Right cardiac atrium (tissue), 5 donors: ENCODE measurements at regions not wholly inside any gene's neighbourhood (a gene's known extent, or its start where the extent isn't known, plus 50 kb on each side); places are given as distances from the start of the nearest gene placed in this dataset.

Source experiments
- ATAC-seq, 2 donors: fragments of 200-7000 bp; cut with Tn5 transposase; one replicate each; pipeline versions ENCODE4 v1.8.0 to v1.9.1; 2020; ENCODE audit warnings: moderate library complexity in 2 of 2, mild to moderate bottlenecking in 1 of 2
- DNase-seq, 3 donors: peaks; one replicate each; pipeline ENCODE4 v3.0.0-alpha.2; 2020
- H3K27ac ChIP-seq: one replicate; pipeline ENCODE4 v1.5.1; 2013; ENCODE audit warnings: mild to moderate bottlenecking, low read length, control low read depth, moderate library complexity
- H3K27me3 ChIP-seq: one replicate; pipeline ENCODE4 v1.6.1; 2013; ENCODE audit not compliant: control insufficient read depth, insufficient read depth
- H3K4me1 ChIP-seq: one replicate; pipeline ENCODE4 v1.6.1; 2013; ENCODE audit warnings: low read length; ENCODE audit not compliant: control insufficient read depth, insufficient read depth
- H3K4me3 ChIP-seq: one replicate; pipeline ENCODE4 v1.5.1; 2013; ENCODE audit warnings: low read length, control low read depth
- H3K9me3 ChIP-seq: one replicate; pipeline ENCODE4 v1.6.1; 2013; ENCODE audit warnings: low read length; ENCODE audit not compliant: control insufficient read depth
- WGBS: extraction: QIAGEN DNeasy Blood & Tissue Kit; methylation state at CpG from one replicate; pipeline ENCODE4 v1.1.7; 2013; 5-methylcytosine and 5-hydroxymethylcytosine counted together
- intact Hi-C, 4 donors: fragments of 100-400 bp; cut with DNase I; formaldehyde crosslinking; loops; one replicate each; pipeline versions ENCODE4 v1.11.0 to v1.14.0; 2022 to 2023
- donor health status: healthy with polysubstance abuse.
- donor health status: DM: no; HTN: yes; CAD: no.
- donor health status: DM: no; HTN: no; CAD: no.
- donor health status: DM: no; HTN: yes; CAD: no; lungs with severe emphysema.
- donor health status: DM: yes; HTN: yes; CAD: no.

- ATAC-seq: peak; percentile 84 to 87
- H3K4me1 ChIP-seq: peaks cover 2% of the 10 kb centered on the region
- H3K27ac ChIP-seq: no peak overlapping the region
Measured at GRCh38 chr12:116346741-116347140, 69.2 kb upstream of the MED13L start.

DNA sequence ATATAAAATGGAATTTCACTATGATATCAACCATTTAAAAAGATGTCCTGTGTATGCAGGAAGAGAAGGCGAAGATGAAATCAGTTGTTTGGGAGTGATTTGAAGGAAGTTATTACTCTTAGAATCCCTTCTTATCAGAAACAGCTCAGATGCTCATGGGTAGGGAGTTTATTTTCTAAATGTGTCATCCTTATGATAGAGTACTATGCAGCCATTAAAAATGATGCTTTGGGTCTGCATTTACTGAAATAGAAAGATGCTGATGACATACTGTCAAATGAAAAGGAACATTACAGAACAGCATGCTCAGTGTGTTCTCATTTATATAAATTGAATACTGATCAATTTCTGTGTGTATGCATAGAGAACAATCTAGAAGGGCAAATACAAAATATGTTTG lies 69.8 kb upstream of the MED13L start:
- DNase-seq (no peak), ATAC-seq (no peak)
- intact Hi-C loops: no loop called here
- 88% methylated on average over 1 of the region's 1 CpG for WGBS
- H3K4me1 ChIP-seq: peaks cover 2% of the 10 kb centered on the region
- H3K9me3 ChIP-seq: no peaks in the 10 kb centered on the region
- H3K27me3 ChIP-seq: no peaks in the 10 kb centered on the region
- H3K27ac ChIP-seq: no peak overlapping the region
- no peak overlapping the region for H3K4me3 ChIP-seq

More at GRCh38 chr12:116346741-116347140, 69.2 kb upstream of the MED13L start:
- H3K9me3 ChIP-seq: no peaks in the 10 kb centered on the region
- no peak overlapping the region for H3K4me3 ChIP-seq
- 25% methylated on average over 4 of the region's 4 CpGs for WGBS
- intact Hi-C loops: no loop called here
- peak in 2 of 3 donors; percentile 34 to 65 for DNase-seq
- H3K27me3 ChIP-seq: no peaks in the 10 kb centered on the region

GRCh38 chr12:116352315-116352835 lies 74.9 kb upstream of the MED13L start:
- Histone ChIP-seq H3K4me3 (no peak overlapping the region), H3K9me3 (no peaks in the 10 kb centered on the region), H3K27me3 (no peaks in the 10 kb centered on the region), H3K4me1 (no peaks in the 10 kb centered on the region), H3K27ac (no peak overlapping the region)
- ATAC-seq (no peak), DNase-seq (no peak)
- 93% methylated on average over 4 of the region's 4 CpGs for WGBS
- intact Hi-C loops: no loop called here

GRCh38 chr12:116353958-116354357 lies 76.5 kb upstream of the MED13L start:
- WGBS: 91% methylated on average over 2 of the region's 2 CpGs
- no peak for DNase-seq
- intact Hi-C loops: no loop called here
- ATAC-seq: no peak
- peaks cover 3% of the 10 kb centered on the region for H3K4me1 ChIP-seq
- H3K4me3 ChIP-seq: no peak overlapping the region
- no peaks in the 10 kb centered on the region for H3K9me3 ChIP-seq
- H3K27ac ChIP-seq: no peak overlapping the region
- H3K27me3 ChIP-seq: no peaks in the 10 kb centered on the region

GRCh38 chr12:116354534-116354933 lies 77.0 kb upstream of the MED13L start:
- Histone ChIP-seq H3K27ac (no peak overlapping the region), H3K4me1 (peaks cover 5% of the 10 kb centered on the region), H3K4me3 (no peak overlapping the region), H3K27me3 (no peaks in the 10 kb centered on the region), H3K9me3 (no peaks in the 10 kb centered on the region)
- 89% methylated on average over 5 of the region's 5 CpGs for WGBS
- intact Hi-C loops: no loop called here
- no peak for DNase-seq
- ATAC-seq: no peak

DNA sequence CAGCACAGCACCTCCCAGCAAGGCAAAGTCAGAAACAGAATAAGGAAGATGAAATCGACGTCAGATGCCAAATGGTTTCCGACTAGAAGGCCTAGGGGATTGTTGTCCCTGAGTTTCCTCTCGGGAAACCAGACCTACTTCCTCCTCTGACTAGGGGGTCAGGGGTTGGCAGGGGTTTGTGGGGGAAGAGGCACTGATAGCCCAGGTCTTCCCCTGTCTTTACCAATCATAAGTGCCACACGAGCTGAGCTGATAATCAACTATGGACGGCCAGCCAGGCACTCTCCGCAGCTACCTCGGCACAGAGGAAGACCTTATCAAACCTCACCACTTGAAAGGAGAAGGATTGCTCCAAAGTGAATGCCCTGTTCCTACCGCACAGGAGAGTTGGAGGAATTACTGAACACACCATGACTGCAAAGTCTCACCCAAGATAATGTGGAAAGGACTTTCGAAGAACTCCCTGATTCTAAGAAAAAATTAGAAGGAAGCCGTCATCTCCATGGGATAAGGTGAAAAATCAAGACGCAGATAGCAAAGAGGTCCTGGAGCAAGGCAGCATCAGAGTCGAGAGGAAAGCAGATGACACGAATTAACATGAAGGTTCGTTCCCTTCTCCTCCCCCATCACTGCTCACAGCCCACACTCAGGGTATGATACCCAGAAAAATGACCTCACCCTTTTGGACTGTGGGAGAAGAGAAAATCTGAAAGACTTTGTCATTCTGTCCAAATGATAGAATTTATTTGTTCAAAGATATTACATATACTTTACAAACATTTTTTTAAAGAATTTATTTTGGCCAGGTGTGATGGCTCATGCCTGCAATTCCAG lies 77.7 kb upstream of the MED13L start:
- Histone ChIP-seq H3K4me3 (no peak overlapping the region), H3K9me3 (no peaks in the 10 kb centered on the region), H3K27me3 (no peaks in the 10 kb centered on the region), H3K4me1 (peaks cover 5% of the 10 kb centered on the region), H3K27ac (no peak overlapping the region)
- intact Hi-C loops: no loop called here
- ATAC-seq: no peak
- 55% methylated on average over 15 of the region's 15 CpGs for WGBS
- no peak for DNase-seq

- Histone ChIP-seq H3K4me1 (peaks cover 5% of the 10 kb centered on the region), H3K4me3 (peak overlapping the region; percentile 43), H3K9me3 (no peaks in the 10 kb centered on the region), H3K27ac (peak overlapping the region; percentile 92), H3K27me3 (no peaks in the 10 kb centered on the region)
- WGBS: 43% methylated on average over 3 of the region's 3 CpGs
- ATAC-seq: no peak
- DNase-seq: no peak
- intact Hi-C loops: no loop called here
Measured at GRCh38 chr12:116358536-116358892, 81.0 kb upstream of the MED13L start.

GRCh38 chr12:116358893-116359761 lies 81.6 kb upstream of the MED13L start:
- intact Hi-C loops: no loop called here
- Histone ChIP-seq H3K9me3 (no peaks in the 10 kb centered on the region), H3K4me1 (peaks cover 5% of the 10 kb centered on the region), H3K27me3 (no peaks in the 10 kb centered on the region), H3K27ac (peak overlapping the region; percentile 92), H3K4me3 (peak overlapping the region; percentile 43)
- ATAC-seq: peak; percentile 96 to 98
- DNase-seq: peak; percentile 95 to 98 (median 96)
- WGBS: 12% methylated on average over 10 of the region's 10 CpGs

GRCh38 chr12:116360579-116361413 lies 83.3 kb upstream of the MED13L start:
- WGBS: 86% methylated on average over 6 of the region's 6 CpGs
- peaks cover 5% of the 10 kb centered on the region for H3K4me1 ChIP-seq
- DNase-seq (no peak), ATAC-seq (no peak)
- no peak overlapping the region for H3K4me3 ChIP-seq
- H3K9me3 ChIP-seq: no peaks in the 10 kb centered on the region
- intact Hi-C loops: no loop called here
- no peak overlapping the region for H3K27ac ChIP-seq
- H3K27me3 ChIP-seq: no peaks in the 10 kb centered on the region

DNA sequence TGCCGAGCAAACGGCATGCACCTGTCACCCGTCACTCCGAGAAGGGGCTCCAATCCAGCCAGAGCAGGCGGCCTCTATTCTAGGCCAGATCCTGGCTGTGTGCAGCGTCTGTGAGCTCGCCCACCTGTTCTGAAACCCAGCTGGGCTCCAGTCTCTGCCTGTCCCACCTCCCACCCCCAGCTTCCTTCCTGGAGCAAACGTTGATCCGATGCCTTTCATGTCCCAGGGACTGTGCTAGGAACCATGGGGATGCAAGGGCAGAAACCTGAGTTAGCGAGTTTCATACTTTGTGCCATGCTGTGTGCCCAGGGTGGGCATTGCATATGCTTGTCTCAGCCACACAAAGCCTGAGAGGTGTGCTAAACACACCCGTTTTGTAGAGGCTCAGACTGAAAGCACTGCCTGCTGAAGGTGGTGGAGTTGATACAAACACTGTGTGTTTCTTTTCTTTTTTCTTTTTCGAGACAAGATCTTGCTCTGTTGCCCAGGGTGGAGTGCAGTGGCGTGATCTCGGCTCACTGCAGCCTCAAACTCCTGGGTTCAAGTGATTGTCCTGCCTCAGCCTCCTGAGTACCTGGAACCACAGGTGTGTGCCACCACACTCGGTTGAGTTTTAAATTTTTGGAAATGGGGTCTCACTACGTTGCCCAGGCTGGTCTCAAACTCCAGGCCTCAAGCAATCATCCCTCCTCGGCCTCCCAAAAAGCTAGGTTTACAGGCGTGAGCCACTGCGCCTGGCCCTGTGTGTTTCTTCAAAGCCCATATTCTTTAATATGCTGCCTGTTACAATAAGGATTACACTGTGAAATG lies 84.1 kb upstream of the MED13L start:
- intact Hi-C loops: no loop called here
- no peaks in the 10 kb centered on the region for H3K9me3 ChIP-seq
- WGBS: 80% methylated on average over 19 of the region's 19 CpGs
- H3K27ac ChIP-seq: no peak overlapping the region
- no peaks in the 10 kb centered on the region for H3K27me3 ChIP-seq
- DNase-seq: no peak
- no peak overlapping the region for H3K4me3 ChIP-seq
- ATAC-seq: no peak
- H3K4me1 ChIP-seq: peaks cover 5% of the 10 kb centered on the region
